ENCODE measurements at regions not wholly inside any gene's neighbourhood (a gene's known extent, or its start where the extent isn't known, plus 50 kb on each side); places are given as distances from the start of the nearest gene placed in this dataset.

DNA sequence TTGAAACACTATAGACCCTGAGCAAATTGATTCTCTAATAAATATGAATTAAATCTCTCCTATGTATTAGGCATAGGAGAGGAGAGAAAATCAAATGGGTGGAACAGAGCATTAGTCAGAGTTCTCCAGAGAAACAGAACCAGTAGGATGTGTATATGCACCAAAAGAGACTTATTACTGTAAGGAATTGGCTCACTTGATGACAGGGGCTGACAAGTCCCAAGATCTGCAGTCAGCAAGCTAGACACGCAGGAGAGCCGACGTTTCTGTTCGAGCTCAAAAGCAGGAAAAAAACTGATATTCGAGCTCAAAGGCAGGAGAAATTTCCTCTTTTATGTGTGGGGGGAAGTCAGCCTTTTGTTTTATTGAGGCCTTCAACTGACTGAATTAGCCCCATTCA lies 259.2 kb upstream of the KAZN start:
- Histone ChIP-seq H3K9me3 (no peaks in the 10 kb centered on the region), H3K27me3 (replicated peaks; ENCODE audit: insufficient read depth) (no peaks in the 10 kb centered on the region), H3K4me1 (ENCODE audit: control insufficient read depth in 1 of 2, low read depth in 2 of 2) (no peaks in the 10 kb centered on the region), H3K27ac (no peak overlapping the region), H3K36me3 (no peaks in the 10 kb centered on the region), H3K4me3 (no peak overlapping the region)
- no peak for ATAC-seq (ENCODE audit: insufficient number of reproducible peaks, low FRiP score, low read depth)
- no peak for DNase-seq (ENCODE audit: low spot score)
- TF ChIP-seq, protein P1, sequence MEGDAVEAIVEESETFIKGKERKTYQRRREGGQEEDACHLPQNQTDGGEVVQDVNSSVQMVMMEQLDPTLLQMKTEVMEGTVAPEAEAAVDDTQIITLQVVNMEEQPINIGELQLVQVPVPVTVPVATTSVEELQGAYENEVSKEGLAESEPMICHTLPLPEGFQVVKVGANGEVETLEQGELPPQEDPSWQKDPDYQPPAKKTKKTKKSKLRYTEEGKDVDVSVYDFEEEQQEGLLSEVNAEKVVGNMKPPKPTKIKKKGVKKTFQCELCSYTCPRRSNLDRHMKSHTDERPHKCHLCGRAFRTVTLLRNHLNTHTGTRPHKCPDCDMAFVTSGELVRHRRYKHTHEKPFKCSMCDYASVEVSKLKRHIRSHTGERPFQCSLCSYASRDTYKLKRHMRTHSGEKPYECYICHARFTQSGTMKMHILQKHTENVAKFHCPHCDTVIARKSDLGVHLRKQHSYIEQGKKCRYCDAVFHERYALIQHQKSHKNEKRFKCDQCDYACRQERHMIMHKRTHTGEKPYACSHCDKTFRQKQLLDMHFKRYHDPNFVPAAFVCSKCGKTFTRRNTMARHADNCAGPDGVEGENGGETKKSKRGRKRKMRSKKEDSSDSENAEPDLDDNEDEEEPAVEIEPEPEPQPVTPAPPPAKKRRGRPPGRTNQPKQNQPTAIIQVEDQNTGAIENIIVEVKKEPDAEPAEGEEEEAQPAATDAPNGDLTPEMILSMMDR (IDR thresholded peaks at IDR 0.05): no peak

DNA sequence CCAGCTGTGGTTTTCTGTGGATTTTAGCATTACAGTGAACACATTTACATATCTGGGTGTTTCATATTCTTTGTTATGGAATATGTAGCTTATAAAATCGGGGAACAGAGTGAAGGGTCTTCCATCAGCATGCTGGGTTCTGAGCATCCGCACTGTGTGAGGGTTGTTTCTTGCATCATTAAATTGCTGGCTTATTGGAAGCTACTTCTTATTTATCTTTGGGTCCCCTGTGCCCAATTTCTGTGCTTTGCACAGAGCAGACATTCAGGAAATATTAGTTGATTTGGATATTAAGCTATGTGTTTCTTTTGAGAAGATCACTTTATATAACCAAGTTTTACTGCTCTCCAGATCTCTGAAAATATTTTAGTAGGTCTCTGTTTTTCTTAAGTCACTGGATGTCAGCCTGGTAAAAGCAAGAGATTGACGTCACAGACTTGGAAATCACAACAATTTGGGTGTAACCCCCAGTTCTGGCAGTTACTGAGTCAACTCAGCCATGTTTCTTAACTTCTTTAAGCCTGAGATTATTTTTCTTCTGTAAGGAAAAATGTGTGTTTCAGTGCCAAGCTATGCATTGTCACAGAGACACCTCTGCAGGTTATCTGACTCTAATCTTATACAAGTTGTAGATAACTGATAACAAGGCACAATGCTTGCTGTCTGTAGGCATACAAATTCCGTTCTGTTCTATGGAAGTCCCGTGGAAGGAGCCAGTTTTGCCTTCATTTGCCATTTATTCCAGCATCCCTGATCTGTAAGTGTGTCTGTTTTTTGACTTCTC lies 258.3 kb upstream of the KAZN start:
- TF ChIP-seq, protein P1 (IDR thresholded peaks at IDR 0.05): no peak
- DNase-seq (ENCODE audit: low spot score): no peak
- H3K36me3 ChIP-seq: no peaks in the 10 kb centered on the region
- no peaks in the 10 kb centered on the region for H3K9me3 ChIP-seq
- H3K27me3 ChIP-seq (replicated peaks; ENCODE audit: insufficient read depth): no peaks in the 10 kb centered on the region
- H3K27ac ChIP-seq: no peak overlapping the region
- no peak for ATAC-seq (ENCODE audit: insufficient number of reproducible peaks, low FRiP score, low read depth)
- no peak overlapping the region for H3K4me3 ChIP-seq
- no peaks in the 10 kb centered on the region for H3K4me1 ChIP-seq (ENCODE audit: control insufficient read depth in 1 of 2, low read depth in 2 of 2)

DNA sequence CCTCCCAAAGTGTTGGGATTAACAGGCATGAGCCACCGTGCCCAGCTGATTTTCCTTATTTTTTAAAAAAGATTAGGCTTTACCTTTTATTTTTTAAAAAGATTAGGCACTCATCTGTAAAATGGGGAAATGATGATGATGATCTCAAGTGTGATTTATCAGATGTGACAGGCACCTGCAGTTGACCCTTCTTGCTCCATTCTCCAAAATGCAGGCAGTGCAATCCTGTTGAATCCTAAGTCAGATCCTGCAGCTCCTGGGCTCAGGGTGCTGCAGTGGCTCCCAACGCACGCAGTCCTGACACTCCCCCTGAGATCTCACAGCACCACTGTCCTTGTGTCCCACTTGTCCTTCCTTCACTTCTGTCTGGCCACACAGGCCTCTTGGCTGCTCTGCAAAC lies 257.3 kb upstream of the KAZN start:
- Histone ChIP-seq H3K4me1 (ENCODE audit: control insufficient read depth in 1 of 2, low read depth in 2 of 2) (no peaks in the 10 kb centered on the region), H3K27ac (no peak overlapping the region), H3K27me3 (replicated peaks; ENCODE audit: insufficient read depth) (no peaks in the 10 kb centered on the region), H3K9me3 (no peaks in the 10 kb centered on the region), H3K4me3 (no peak overlapping the region), H3K36me3 (no peaks in the 10 kb centered on the region)
- no peak for ATAC-seq (ENCODE audit: insufficient number of reproducible peaks, low FRiP score, low read depth)
- TF ChIP-seq, protein P1 (IDR thresholded peaks at IDR 0.05): no peak
- no peak for DNase-seq (ENCODE audit: low spot score)

DNA sequence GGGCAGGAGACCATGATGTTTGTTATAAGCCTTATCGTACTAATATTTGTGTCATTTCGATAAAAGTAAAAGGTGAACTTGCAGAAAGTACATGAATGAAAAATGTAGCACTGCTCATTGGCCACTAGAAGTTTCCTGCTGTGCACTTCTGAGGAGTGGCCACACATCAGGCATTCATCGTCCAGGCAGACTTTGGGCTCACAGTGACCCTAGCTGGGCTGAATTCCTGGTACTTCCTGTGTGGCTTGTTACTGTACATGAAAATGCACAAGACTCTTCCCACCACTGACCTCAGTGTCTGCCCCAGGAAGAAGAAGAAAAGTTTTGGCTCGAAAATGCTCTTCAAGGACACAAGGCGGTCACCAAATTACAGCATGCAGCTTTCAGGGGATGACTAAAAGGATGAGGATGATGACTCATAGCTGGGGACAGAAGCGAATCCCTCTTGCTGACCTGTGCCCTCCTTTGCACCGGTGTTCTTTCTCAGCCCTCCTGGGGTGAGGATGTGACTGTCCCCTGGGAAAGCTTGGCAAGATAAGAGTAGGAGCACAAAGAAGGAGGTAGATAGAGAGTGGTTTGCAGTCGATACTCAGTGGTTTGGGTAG lies 252.4 kb upstream of the KAZN start:
- Histone ChIP-seq H3K36me3 (no peaks in the 10 kb centered on the region), H3K9me3 (no peaks in the 10 kb centered on the region), H3K27me3 (replicated peaks; ENCODE audit: insufficient read depth) (no peaks in the 10 kb centered on the region), H3K4me3 (no peak overlapping the region), H3K27ac (no peak overlapping the region), H3K4me1 (ENCODE audit: control insufficient read depth in 1 of 2, low read depth in 2 of 2) (no peaks in the 10 kb centered on the region)
- TF ChIP-seq, protein P1 (IDR thresholded peaks at IDR 0.05): no peak
- DNase-seq (ENCODE audit: low spot score) (no peak), ATAC-seq (ENCODE audit: insufficient number of reproducible peaks, low FRiP score, low read depth) (no peak)

DNA sequence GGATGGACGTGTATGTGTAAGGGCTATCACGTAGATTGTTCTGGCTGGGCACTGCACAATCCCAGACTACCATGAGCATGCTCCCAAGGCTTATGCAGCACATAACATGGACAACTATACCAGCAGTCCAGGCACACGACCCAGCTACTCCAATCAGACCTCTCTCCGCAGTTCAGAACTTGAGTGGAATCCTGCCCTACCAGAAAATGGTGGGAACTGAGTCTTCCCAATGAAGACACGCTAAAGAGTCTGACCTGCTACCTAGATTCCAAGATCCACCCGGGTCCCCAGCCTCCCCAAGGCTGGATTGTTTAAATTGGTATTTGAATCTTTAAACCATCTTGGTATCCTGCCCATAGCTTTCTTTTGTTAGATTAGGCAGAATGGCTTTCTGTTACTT lies 251.3 kb upstream of the KAZN start:
- Histone ChIP-seq H3K9me3 (no peaks in the 10 kb centered on the region), H3K4me1 (ENCODE audit: control insufficient read depth in 1 of 2, low read depth in 2 of 2) (no peaks in the 10 kb centered on the region), H3K27ac (no peak overlapping the region), H3K4me3 (no peak overlapping the region), H3K36me3 (no peaks in the 10 kb centered on the region), H3K27me3 (replicated peaks; ENCODE audit: insufficient read depth) (no peaks in the 10 kb centered on the region)
- TF ChIP-seq, protein P1 (IDR thresholded peaks at IDR 0.05): no peak
- DNase-seq (ENCODE audit: low spot score) (no peak), ATAC-seq (ENCODE audit: insufficient number of reproducible peaks, low FRiP score, low read depth) (no peak)
